Vagina (tissue), 2 donors: ENCODE measurements at regions not wholly inside any gene's neighbourhood (a gene's known extent, or its start where the extent isn't known, plus 50 kb on each side); places are given as distances from the start of the nearest gene placed in this dataset.

Experiments used
- CTCF ChIP-seq, 3 experiments: fragments of 450-650 bp in 2 of 3; fragments of 200-600 bp in 1 of 3; sonication (generic) in 1 of 3; IDR thresholded peaks; one replicate each; pipeline ENCODE4 v1.5.1; 2017 to 2019; ENCODE audit warnings: antibody characterized with exemption in 3 of 3, mild to moderate bottlenecking in 2 of 3, moderate library complexity in 2 of 3
- POLR2A ChIP-seq, 2 donors: fragments of 450-650 bp; IDR thresholded peaks; one replicate each; pipeline ENCODE4 v1.6.1; 2017; ENCODE audit warnings: antibody characterized with exemption in 2 of 2, mild to moderate bottlenecking in 2 of 2, moderate library complexity in 2 of 2

- TF ChIP-seq CTCF (IDR thresholded peaks at IDR 0.05) (no peak), POLR2A (IDR thresholded peaks at IDR 0.05) (no peak)
These were observed 228.6 kb upstream of the BCOR start for GRCh38 chrX:40326186-40326965.
